GM18909 (cell line): ENCODE measurements at regions not wholly inside any gene's neighbourhood (a gene's known extent, or its start where the extent isn't known, plus 50 kb on each side); places are given as distances from the start of the nearest gene placed in this dataset.
"Not testable (repeated sequence)": the region's sequence is repeated elsewhere in the genome, so short reads cannot be mapped to it uniquely, and the experiment has no call there.

Source experiments
- ATAC-seq: cut with Tn5 transposase; IDR thresholded peaks from one replicate; pipeline ENCODE4 v1.9.1; 2021; ENCODE audit warnings: mild to moderate bottlenecking; ENCODE audit not compliant: unreplicated experiment, poor library complexity

DNA sequence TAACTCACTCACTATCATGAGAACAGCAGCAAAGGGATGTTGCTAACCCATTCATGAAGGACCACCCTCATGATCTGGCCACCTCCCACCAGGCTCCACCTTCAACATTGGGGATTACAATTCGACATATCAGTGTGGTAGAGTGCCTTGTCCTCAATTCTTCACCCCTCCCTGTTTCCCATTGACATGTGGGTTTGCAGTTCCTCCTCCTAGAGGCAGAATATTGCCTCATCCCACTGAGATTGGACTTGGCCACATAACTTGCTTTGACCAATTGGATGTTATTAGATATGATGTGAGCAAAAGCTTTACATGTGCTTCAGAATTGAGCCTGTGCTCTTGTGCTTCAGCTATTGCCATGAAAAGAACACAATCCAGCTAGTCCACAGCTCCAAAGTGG, 217.0 kb upstream of the CXCR4 start:
- no peak for ATAC-seq

DNA sequence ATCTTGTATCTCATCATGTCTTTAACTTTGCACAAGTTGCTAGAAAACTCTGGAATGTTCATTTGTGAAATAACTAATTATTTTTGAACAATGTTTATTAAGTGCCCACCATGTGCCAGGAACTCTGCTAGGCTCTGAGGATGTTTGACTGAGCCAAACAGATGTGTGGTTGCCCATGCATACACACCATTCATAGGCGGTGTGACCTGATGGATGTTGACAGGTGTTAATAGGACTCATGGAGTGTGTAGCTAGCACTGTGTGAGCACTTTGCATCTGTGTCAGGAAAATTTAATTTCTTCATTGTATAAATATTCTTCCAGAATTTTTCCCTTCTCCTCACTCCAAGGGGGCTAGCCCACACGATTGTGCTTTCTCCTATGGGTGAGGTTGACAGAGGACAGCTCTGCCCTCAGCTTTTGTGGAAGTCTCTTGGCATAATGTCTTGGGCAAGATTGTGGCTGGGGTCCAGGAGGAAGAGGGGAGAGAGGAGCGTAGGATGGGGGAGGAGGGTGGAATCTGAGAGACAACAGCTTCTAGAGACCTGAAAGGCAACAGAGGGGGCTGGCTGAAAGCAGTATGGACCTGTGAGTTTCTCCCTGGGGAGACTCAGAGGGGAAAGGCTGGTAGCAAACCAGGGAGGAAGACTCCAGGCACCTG, 214.6 kb upstream of the CXCR4 start:
- ATAC-seq = no peak

GRCh38 chr2:136331226-136331625, 213.3 kb upstream of the CXCR4 start:
- ATAC-seq = no peak

DNA sequence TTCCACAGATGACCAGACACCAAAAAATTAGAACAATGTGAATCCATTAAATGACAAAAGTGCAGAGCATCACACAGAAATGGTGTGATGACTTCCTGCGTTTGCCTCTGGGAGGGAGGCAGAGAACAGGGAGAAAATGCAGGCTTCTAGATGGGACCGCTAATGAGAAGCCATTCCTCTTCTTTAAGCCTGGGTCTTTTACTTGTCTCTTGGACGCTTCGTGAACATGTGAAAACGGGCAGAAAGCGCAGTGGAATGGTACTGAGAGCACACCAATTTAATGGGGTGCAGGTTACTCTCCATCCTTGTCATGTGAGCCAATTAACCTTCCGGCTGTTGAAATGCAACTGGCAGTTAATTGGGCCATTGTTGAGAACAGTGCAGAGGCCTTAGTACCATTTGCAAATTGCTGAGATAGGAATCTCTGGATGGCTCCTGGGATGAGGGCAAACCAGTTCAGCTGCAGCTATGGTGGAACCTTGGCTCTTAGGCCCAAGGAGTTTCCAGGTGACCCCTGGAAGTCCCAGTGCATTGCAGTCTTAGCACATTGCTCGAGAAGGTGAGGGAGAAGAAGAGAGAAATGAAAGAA, 210.4 kb upstream of the CXCR4 start:
- ATAC-seq = no peak

GRCh38 chr2:136327162-136327852, 209.4 kb upstream of the CXCR4 start:
- peak; percentile 87 for ATAC-seq

- no peak for ATAC-seq
Observed at GRCh38 chr2:136325844-136326331, 207.9 kb upstream of the CXCR4 start.

DNA sequence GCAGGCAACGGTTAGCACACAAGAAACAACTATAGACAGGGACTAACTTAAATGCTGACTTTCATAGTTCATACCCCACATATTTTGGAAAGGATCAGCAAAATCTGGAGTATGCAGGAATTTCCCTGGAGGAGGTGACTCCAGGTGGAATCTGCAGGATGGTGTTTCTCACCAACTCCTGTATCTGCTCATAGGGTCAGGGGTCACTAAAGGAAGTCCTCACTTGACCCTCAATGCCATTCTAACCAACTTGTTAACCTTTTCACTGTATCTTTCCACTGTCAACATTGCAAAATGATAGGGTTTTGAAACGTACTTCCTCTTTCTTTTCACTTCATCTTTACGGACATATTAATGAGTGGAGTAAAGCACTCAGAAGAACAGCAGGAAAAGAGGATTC, 207.0 kb upstream of the CXCR4 start:
- ATAC-seq = no peak

- ATAC-seq = no peak
Observed at GRCh38 chr2:136323935-136324334, 206.0 kb upstream of the CXCR4 start.

DNA sequence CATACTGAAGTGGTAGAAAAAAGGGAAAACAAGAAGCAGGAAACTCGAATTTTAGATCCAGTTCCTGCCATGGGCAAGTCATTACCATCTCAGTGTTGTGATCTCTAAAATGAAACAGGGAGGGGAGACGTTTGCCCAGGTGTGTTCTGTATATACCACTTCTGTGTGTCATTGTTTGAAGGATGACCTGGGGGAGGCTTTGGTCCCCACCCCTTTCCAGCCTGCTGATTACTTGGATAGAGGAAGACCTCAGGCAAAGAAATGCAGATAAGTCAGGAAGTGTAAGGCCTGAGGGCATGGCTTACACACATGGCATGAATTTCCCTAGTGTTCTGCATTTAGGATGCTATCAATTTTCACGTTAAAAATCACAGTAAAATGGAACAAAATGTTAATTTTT, 205.2 kb upstream of the CXCR4 start:
- no peak for ATAC-seq

- ATAC-seq = no peak
Observed at GRCh38 chr2:136322428-136322827, 204.5 kb upstream of the CXCR4 start.

DNA sequence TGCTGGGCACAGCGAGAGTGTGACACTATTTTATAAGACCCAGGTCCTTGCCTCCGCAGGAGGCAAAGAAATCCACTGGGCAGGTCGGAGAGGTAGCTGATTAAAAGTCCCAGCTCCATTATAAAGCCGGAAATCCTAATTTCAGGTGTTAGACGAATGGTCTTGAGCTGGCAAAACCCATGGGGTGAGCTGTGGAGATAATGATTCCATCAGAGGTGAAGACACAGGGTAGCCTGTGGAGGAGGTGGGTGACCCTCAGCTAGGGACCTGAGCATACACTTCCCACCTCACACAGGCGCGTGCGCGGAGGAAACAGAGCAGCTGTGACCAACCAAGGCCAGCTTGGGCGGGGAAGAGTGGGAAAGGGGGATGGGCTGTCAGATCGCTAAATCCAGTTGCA, 201.7 kb upstream of the CXCR4 start:
- no peak for ATAC-seq

DNA sequence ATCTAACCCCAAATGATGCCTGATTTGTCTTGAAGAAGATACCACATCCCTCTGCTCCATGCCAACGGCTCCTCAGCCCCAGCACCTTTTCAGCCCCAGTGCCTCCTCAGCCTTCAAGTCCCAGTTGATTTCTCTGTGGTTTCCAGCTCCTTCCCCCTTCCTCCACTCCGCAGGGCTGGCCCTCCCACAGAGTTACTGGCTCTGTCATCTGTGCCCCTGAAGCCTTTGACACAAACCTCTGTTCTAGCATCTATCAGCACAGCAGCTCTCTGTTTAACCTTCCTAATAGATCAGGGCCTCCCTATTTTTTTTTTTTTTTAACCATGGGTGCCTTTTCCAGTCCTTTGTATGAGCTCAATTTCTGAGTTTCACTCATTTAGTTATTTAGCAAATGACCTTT, 201.3 kb upstream of the CXCR4 start:
- no peak for ATAC-seq

GRCh38 chr2:136314240-136314639, 196.3 kb upstream of the CXCR4 start:
- ATAC-seq = no peak

DNA sequence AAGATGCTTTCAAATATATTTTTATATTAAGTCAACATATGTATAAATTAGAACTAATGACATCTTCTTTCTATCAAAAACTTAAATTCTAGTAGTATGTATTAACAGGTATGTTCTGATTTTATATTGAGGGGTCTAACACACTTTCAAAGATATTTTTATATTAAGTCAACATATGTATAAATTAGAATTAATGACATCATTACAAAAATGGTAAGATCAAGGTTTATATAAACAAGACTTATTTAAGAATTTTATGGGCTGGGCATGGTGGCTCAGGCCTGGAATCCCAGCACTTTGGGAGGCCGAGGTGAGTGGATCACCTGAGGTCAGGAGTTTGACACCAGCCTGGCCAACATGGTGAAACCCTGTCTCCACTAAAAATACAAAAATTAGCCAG, 194.6 kb upstream of the CXCR4 start:
- not testable (repeated sequence) for ATAC-seq

DNA sequence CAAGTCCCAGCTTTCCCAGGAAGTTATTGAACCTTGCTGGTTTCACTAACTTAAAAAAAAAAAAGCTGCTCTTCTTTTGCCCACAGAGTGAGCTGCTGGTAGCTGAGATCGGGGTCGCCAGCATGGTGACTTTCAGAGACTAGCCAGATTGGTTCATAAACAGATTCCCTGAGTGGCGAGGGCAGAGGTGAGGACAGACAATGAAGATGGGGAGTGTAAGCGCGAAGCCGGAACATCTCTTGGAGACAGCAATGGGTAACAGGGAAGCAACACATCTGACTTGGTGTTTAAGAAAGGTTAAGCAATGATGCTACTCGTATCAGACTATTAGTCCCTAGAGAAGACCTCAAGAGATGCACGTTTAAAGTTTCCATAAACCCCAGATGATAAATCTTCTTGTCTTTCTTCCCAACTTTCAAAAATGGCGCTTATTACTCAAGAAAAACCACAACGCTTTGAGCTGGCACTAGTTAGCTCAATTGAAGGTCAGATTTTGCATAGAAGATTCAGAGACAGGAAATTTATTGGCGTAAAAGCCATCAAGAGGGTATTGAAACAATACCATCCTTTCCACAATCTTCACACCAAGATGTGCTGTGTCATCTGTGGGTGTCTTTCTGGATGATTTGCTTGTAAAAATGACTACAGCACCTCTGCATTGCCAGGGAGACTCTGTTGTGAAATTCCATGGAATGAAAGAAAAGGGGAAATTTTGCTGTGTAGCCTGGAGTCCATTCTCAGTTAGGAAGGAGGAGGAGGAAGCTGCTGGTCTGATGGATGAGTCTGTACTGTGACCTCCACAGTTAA, 193.1 kb upstream of the CXCR4 start:
- ATAC-seq = no peak

GRCh38 chr2:136310005-136310495, 192.1 kb upstream of the CXCR4 start:
- ATAC-seq = no peak

DNA sequence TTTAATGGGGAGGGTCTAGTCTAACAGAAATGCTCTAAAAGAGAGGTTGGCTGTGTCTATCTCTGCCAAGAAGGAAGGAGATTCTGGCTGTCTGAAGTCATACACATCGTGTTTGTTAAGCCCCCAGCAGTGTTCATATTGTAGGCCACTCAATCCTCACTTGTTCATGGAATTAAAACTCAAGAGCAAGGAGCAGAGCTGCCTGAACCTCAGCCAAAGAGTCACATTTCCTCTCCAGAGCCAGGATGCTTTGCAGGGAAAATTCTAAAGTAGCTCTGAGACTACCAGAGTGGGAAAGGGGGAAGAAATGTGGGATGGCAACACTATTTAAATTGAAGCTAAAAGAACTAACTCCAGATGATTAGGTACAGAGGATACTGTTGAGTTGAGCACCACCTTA, 190.7 kb upstream of the CXCR4 start:
- no peak for ATAC-seq

DNA sequence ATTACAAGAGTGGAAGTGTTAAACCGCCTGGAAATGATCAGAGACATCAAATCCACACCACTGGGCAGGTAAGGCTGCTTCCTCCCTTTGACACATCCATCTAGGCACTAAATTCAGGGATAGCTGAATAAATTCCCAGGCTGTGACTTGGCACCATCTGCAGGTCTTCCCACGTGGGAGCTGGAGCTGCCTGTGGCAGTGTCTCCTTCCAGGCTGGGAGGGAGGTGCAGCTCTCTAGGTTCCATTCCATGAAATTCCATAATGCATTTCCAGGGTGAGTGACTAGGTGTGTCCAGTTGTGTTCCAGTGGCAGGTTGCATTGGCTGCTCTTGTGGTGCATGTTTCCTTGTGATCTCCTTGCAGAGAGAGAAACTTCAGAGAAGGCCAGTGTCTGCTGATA, 188.9 kb upstream of the CXCR4 start:
- no peak for ATAC-seq

GRCh38 chr2:136305517-136306192, 187.7 kb upstream of the CXCR4 start:
- peak; percentile 94 for ATAC-seq

GRCh38 chr2:136301006-136301405, 183.1 kb upstream of the CXCR4 start:
- ATAC-seq = no peak
